ENCODE measurements at regions not wholly inside any gene's neighbourhood (a gene's known extent, or its start where the extent isn't known, plus 50 kb on each side); places are given as distances from the start of the nearest gene placed in this dataset.

- no peak for TF ChIP-seq CTCF (IDR thresholded peaks at IDR 0.05; ENCODE audit: insufficient read depth, low read length)
- DNase-seq (ENCODE audit: low read depth): no peak
Measured at GRCh38 chr13:26829716-26830115, 69.1 kb upstream of the GPR12 start.

GRCh38 chr13:26824581-26824980, 64.0 kb upstream of the GPR12 start:
- TF ChIP-seq CTCF (IDR thresholded peaks at IDR 0.05; ENCODE audit: insufficient read depth, low read length): no peak
- no peak for DNase-seq (ENCODE audit: low read depth)
- H3K4me3 ChIP-seq (ENCODE audit: low read depth, low read length): no peak overlapping the region

More at GRCh38 chr13:26829716-26830115, 69.1 kb upstream of the GPR12 start:
- H3K4me3 ChIP-seq (ENCODE audit: low read depth, low read length): no peak overlapping the region

GRCh38 chr13:26822146-26822545, 61.6 kb upstream of the GPR12 start:
- no peak for DNase-seq (ENCODE audit: low read depth)
- no peak for TF ChIP-seq CTCF (IDR thresholded peaks at IDR 0.05; ENCODE audit: insufficient read depth, low read length)
- H3K4me3 ChIP-seq (ENCODE audit: low read depth, low read length): no peak overlapping the region

GRCh38 chr13:26821672-26822071, 61.1 kb upstream of the GPR12 start:
- no peak for TF ChIP-seq CTCF (IDR thresholded peaks at IDR 0.05; ENCODE audit: insufficient read depth, low read length)
- H3K4me3 ChIP-seq (ENCODE audit: low read depth, low read length): no peak overlapping the region
- DNase-seq (ENCODE audit: low read depth): no peak

- no peak for TF ChIP-seq CTCF (IDR thresholded peaks at IDR 0.05; ENCODE audit: insufficient read depth, low read length)
Measured at GRCh38 chr13:26820871-26821270, 60.3 kb upstream of the GPR12 start.

GRCh38 chr13:26819046-26819445, 58.5 kb upstream of the GPR12 start:
- TF ChIP-seq CTCF (IDR thresholded peaks at IDR 0.05; ENCODE audit: insufficient read depth, low read length): no peak
- DNase-seq (ENCODE audit: low read depth): no peak

More at GRCh38 chr13:26820871-26821270, 60.3 kb upstream of the GPR12 start:
- no peak for DNase-seq (ENCODE audit: low read depth)
- no peak overlapping the region for H3K4me3 ChIP-seq (ENCODE audit: low read depth, low read length)

GRCh38 chr13:26816881-26817280, 56.3 kb upstream of the GPR12 start:
- no peak for DNase-seq (ENCODE audit: low read depth)
- no peak for TF ChIP-seq CTCF (IDR thresholded peaks at IDR 0.05; ENCODE audit: insufficient read depth, low read length)
- no peak overlapping the region for H3K4me3 ChIP-seq (ENCODE audit: low read depth, low read length)

More at GRCh38 chr13:26819046-26819445, 58.5 kb upstream of the GPR12 start:
- no peak overlapping the region for H3K4me3 ChIP-seq (ENCODE audit: low read depth, low read length)

Measured in fibroblast of the aortic adventitia (primary cell).